SU-DHL-6 (cell line): ENCODE measurements at regions not wholly inside any gene's neighbourhood (a gene's known extent, or its start where the extent isn't known, plus 50 kb on each side); places are given as distances from the start of the nearest gene placed in this dataset.

Experiments used
- H2AFZ ChIP-seq: fragments of 200-600 bp; sonication (generic); 2 replicates; pipeline ENCODE4 v1.6.1; 2014; ENCODE audit warnings: low read depth, mild to moderate bottlenecking, moderate library complexity, mixed read lengths, antibody characterized with exemption, low read length; ENCODE audit not compliant: severe bottlenecking
- H3F3A ChIP-seq: fragments of 200-600 bp; shearing (Covaris generic); 2 replicates; pipeline ENCODE4 v1.6.0; 2016; ENCODE audit warnings: antibody characterized with exemption, mild to moderate bottlenecking; ENCODE audit not compliant: insufficient read depth
- H3K27ac ChIP-seq: fragments of 200-600 bp; sonication (generic); 2 replicates; pipeline ENCODE4 v1.5.1; 2016; ENCODE audit warnings: low read depth, mild to moderate bottlenecking, low read length, moderate library complexity, mixed read lengths
- H3K27me3 ChIP-seq: fragments of 200-600 bp; sonication (generic), shearing (Covaris generic); 2 replicates; pipeline ENCODE4 v1.6.0; 2014; ENCODE audit warnings: mild to moderate bottlenecking, low read length
- H3K36me3 ChIP-seq: fragments of 200-600 bp; sonication (generic); 2 replicates; pipeline ENCODE4 v1.6.1; 2014; ENCODE audit warnings: mild to moderate bottlenecking, low read length, mixed read lengths
- H3K4me2 ChIP-seq: fragments of 300-600, 200-600 bp; shearing (Covaris generic), sonication (generic); 2 replicates; pipeline ENCODE4 v1.6.0; 2014; ENCODE audit warnings: low read length, low read depth, mild to moderate bottlenecking; ENCODE audit not compliant: poor library complexity, severe bottlenecking
- H3K4me3 ChIP-seq: fragments of 200-600 bp; sonication (generic); 2 replicates; pipeline ENCODE4 v1.5.1; 2014; ENCODE audit warnings: antibody characterized with exemption, low read length, mild to moderate bottlenecking, mixed read lengths; ENCODE audit not compliant: insufficient read depth, poor library complexity, severe bottlenecking
- H3K79me2 ChIP-seq: fragments of 200-600 bp; sonication (generic); 2 replicates; pipeline ENCODE4 v1.6.1; 2014; ENCODE audit warnings: mild to moderate bottlenecking, low read length, moderate library complexity; ENCODE audit not compliant: insufficient read depth
- H3K9ac ChIP-seq: fragments of 200-600 bp; sonication (generic); 2 replicates; pipeline ENCODE4 v1.7.0; 2014; ENCODE audit warnings: mild to moderate bottlenecking, low read length
- H3K9me2 ChIP-seq: fragments of 200-600 bp; sonication (generic); replicated peaks from 2 replicates; pipeline ENCODE4 v1.6.1; 2014; ENCODE audit warnings: low read length; ENCODE audit not compliant: insufficient read depth
- H3K9me3 ChIP-seq: fragments of 200-600 bp; sonication (generic); 2 replicates; pipeline ENCODE4 v1.6.1; 2014; ENCODE audit warnings: low read length, mixed read lengths; ENCODE audit not compliant: insufficient read depth
- H4K20me1 ChIP-seq: fragments of 200-600 bp; sonication (generic); 2 replicates; pipeline ENCODE4 v1.6.1; 2014; ENCODE audit warnings: low read depth, mild to moderate bottlenecking, antibody characterized with exemption, low read length, moderate library complexity, mixed read lengths
- EZH2phosphoT487 ChIP-seq: fragments of 200-600 bp; sonication (generic), shearing (Covaris generic); conservative IDR thresholded peaks from 2 replicates; pipeline ENCODE4 v1.6.1; 2018; ENCODE audit warnings: mild to moderate bottlenecking, antibody characterized with exemption, low read length, moderate library complexity, mixed read lengths
- TF ChIP-seq, protein P1 (sequence below): fragments of 200-600 bp; sonication (generic); IDR thresholded peaks from one replicate; pipeline ENCODE4 v1.5.1; 2017; ENCODE audit warnings: antibody characterized with exemption, mild to moderate bottlenecking, low read length, moderate library complexity; ENCODE audit not compliant: insufficient read depth, poor library complexity, severe bottlenecking

DNA sequence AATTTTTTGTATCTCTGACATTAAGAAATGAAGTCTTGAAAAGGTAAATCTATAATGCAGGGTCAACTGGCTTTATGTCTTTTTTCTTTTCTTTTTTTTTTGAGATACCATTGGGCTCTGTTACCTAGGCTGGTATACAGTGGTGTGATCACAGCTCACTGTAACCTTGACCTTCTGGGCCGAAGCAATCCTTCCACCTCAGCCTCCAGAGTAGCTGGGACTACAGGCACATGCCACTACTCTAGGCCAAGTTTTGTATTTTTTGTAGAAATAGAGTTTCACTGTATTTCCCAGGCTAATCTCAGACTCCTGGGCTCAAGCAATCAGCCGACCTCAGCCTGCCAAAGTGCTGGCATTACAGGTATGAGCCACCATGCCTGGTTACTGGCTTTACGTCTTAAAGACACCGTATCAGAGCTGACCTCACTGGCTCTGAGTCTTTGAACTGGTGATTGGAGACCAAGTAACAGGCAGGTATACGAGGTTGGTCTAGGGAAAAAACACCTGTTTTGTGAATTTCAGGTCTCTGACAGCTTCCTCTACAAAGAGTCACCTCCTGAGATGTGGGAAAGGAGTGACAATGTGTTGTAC is 70.4 kb upstream of the GPBP1 start:
- H3K9me3 ChIP-seq, result no peaks in the 10 kb centered on the region
- no peaks in the 10 kb centered on the region for H3K79me2 ChIP-seq
- no peaks in the 10 kb centered on the region for H3K36me3 ChIP-seq
- no peak overlapping the region for H3K27ac ChIP-seq
- H3K9me2 ChIP-seq, result no peaks in the 10 kb centered on the region
- H3K27me3 ChIP-seq, result no peaks in the 10 kb centered on the region
- H3K4me2 ChIP-seq, result no peak overlapping the region
- no peaks in the 10 kb centered on the region for H3F3A ChIP-seq
- no peak overlapping the region for H3K9ac ChIP-seq
- no peak overlapping the region for H3K4me3 ChIP-seq
- no peak overlapping the region for H2AFZ ChIP-seq
- no peaks in the 10 kb centered on the region for H4K20me1 ChIP-seq
- TF ChIP-seq EZH2phosphoT487, result no peak
- TF ChIP-seq, protein P1, sequence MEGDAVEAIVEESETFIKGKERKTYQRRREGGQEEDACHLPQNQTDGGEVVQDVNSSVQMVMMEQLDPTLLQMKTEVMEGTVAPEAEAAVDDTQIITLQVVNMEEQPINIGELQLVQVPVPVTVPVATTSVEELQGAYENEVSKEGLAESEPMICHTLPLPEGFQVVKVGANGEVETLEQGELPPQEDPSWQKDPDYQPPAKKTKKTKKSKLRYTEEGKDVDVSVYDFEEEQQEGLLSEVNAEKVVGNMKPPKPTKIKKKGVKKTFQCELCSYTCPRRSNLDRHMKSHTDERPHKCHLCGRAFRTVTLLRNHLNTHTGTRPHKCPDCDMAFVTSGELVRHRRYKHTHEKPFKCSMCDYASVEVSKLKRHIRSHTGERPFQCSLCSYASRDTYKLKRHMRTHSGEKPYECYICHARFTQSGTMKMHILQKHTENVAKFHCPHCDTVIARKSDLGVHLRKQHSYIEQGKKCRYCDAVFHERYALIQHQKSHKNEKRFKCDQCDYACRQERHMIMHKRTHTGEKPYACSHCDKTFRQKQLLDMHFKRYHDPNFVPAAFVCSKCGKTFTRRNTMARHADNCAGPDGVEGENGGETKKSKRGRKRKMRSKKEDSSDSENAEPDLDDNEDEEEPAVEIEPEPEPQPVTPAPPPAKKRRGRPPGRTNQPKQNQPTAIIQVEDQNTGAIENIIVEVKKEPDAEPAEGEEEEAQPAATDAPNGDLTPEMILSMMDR, result no peak

GRCh38 chr5:57106661-57107060 is 67.2 kb upstream of the GPBP1 start:
- Histone ChIP-seq H3F3A (no peaks in the 10 kb centered on the region), H3K27me3 (no peaks in the 10 kb centered on the region), H3K4me3 (no peak overlapping the region), H2AFZ (no peak overlapping the region), H3K36me3 (no peaks in the 10 kb centered on the region), H3K9me3 (no peaks in the 10 kb centered on the region), H3K27ac (no peak overlapping the region), H3K79me2 (no peaks in the 10 kb centered on the region), H3K4me2 (no peak overlapping the region), H3K9ac (no peak overlapping the region), H3K9me2 (no peaks in the 10 kb centered on the region), H4K20me1 (no peaks in the 10 kb centered on the region)
- TF ChIP-seq, protein P1, result no peak
- TF ChIP-seq EZH2phosphoT487, result no peak

DNA sequence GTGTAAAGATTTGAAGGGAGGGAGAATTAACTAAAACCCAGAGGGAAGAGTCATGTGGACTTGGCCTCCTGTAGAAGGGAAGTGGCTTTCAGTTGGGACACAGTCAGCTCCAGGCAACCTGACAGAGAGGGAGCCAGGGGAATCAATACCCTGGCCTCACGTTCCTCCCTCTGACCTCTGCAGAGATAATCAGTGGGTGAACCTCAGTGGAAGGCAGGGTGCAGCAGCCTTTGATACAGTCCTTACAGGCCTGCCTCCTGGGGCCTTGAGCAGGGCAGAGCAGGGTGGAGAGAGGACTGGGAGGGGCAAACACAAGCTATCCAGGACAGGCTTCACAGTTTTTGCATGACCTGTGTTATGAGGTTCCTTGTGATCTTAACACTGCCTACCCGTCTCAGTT is 61.9 kb upstream of the GPBP1 start:
- Histone ChIP-seq H4K20me1 (no peaks in the 10 kb centered on the region), H3K4me3 (no peak overlapping the region), H3K9me3 (no peaks in the 10 kb centered on the region), H3K36me3 (no peaks in the 10 kb centered on the region), H2AFZ (no peak overlapping the region), H3K79me2 (no peaks in the 10 kb centered on the region), H3K27ac (no peak overlapping the region), H3K4me2 (no peak overlapping the region), H3K9ac (no peak overlapping the region), H3K27me3 (no peaks in the 10 kb centered on the region), H3K9me2 (no peaks in the 10 kb centered on the region), H3F3A (no peaks in the 10 kb centered on the region)
- TF ChIP-seq, protein P1, result no peak
- TF ChIP-seq EZH2phosphoT487, result no peak
